Upper lobe of left lung (tissue), 6 donors: ENCODE measurements at regions not wholly inside any gene's neighbourhood (a gene's known extent, or its start where the extent isn't known, plus 50 kb on each side); places are given as distances from the start of the nearest gene placed in this dataset.

Experiments used
- ATAC-seq, 2 donors: fragments of 200-7000 bp; cut with Tn5 transposase; one replicate each; pipeline ENCODE4 v1.9.1; 2022; ENCODE audit warnings: mild to moderate bottlenecking in 2 of 2, moderate library complexity in 2 of 2; ENCODE audit not compliant: low FRiP score in 2 of 2
- DNase-seq, 2 donors: peaks; one replicate each; pipeline ENCODE4 v3.0.0-alpha.2; 2019 to 2020
- H3K27ac ChIP-seq, 4 donors: fragments of 200-600 bp; sonication (generic); one replicate each; pipeline ENCODE4 v1.5.1; 2016 to 2019
- H3K27me3 ChIP-seq, 4 donors: fragments of 200-600 bp; sonication (generic); one replicate each; pipeline ENCODE4 v1.5.1; 2017 to 2019
- H3K36me3 ChIP-seq, 4 donors: fragments of 200-600 bp; sonication (generic); one replicate each; pipeline ENCODE4 v1.5.1; 2016 to 2019
- H3K4me1 ChIP-seq, 4 donors: fragments of 200-600 bp; sonication (generic); one replicate each; pipeline ENCODE4 v1.5.1; 2018 to 2019
- H3K4me3 ChIP-seq, 4 donors: fragments of 200-600 bp; sonication (generic); one replicate each; pipeline ENCODE4 v1.5.1; 2017 to 2019; ENCODE audit warnings: mild to moderate bottlenecking in 2 of 4, moderate library complexity in 1 of 4
- H3K9me3 ChIP-seq, 4 donors: fragments of 200-600 bp; sonication (generic); one replicate each; pipeline ENCODE4 v1.5.1; 2018 to 2019
- CTCF ChIP-seq, 6 experiments: fragments of 450-650 bp in 4 of 6; fragments of 200-600 bp in 2 of 6; sonication (generic) in 2 of 6; IDR thresholded peaks; one replicate each; pipeline ENCODE4 v1.5.1; 2016 to 2019; ENCODE audit warnings: antibody characterized with exemption in 6 of 6
- EP300 ChIP-seq, 4 donors: sonication (generic); formaldehyde crosslinking; IDR thresholded peaks; one replicate each; pipeline ENCODE4 v1.5.1; 2017; ENCODE audit warnings: antibody characterized with exemption in 4 of 4, control low read depth in 2 of 4
- POLR2A ChIP-seq, 4 donors: fragments of 450-650 bp; IDR thresholded peaks; one replicate each; pipeline ENCODE4 v1.5.1; 2016 to 2017; ENCODE audit warnings: antibody characterized with exemption in 4 of 4, mild to moderate bottlenecking in 2 of 4
- POLR2AphosphoS5 ChIP-seq, 2 donors: sonication (generic); formaldehyde crosslinking; IDR thresholded peaks; one replicate each; pipeline ENCODE4 v1.5.1; 2017; ENCODE audit warnings: antibody characterized with exemption in 2 of 2
- WGBS, 2 donors: methylation state at CpG; one replicate each; pipeline ENCODE4 v1.1.5; 2017 to 2018; 5-methylcytosine and 5-hydroxymethylcytosine counted together
- donor health status: DM: no; HTN: no; CAD: no; lungs with moderate emphysema.
- donor health status: DM: no; HTN: yes; CAD: no; lungs with severe emphysema.

- H3K4me3 ChIP-seq: no peak overlapping the region
- WGBS, 2 donors: 55 to 63% methylated on average over 3 of the region's 3 CpGs
- H3K9me3 ChIP-seq: peaks cover 9 to 17% (median 11%) of the 10 kb centered on the region in 4 donors
- no peak for ATAC-seq
- no peaks in the 10 kb centered on the region for H3K27me3 ChIP-seq
- peaks cover 3 to 16% (median 7%) of the 10 kb centered on the region in 4 donors for H3K4me1 ChIP-seq
- no peaks in the 10 kb centered on the region for H3K36me3 ChIP-seq
- DNase-seq: peak in 1 of 2 donors; percentile 33
- no peak for TF ChIP-seq POLR2AphosphoS5 (IDR thresholded peaks at IDR 0.05)
- no peak for TF ChIP-seq CTCF (IDR thresholded peaks at IDR 0.05)
- TF ChIP-seq POLR2A (IDR thresholded peaks at IDR 0.05): no peak
- TF ChIP-seq EP300 (IDR thresholded peaks at IDR 0.05): no peak
- H3K27ac ChIP-seq: peak overlapping the region in 2 of 4 donors; percentile 69 to 76
Observed at GRCh38 chr13:48782429-48782840, 128.7 kb downstream of the CYSLTR2 start.

- Histone ChIP-seq H3K9me3 (peaks cover 9 to 17% (median 11%) of the 10 kb centered on the region in 4 donors), H3K27ac (peak overlapping the region; percentile 29 to 76 (median 60)), H3K36me3 (no peaks in the 10 kb centered on the region), H3K4me1 (peaks cover 3 to 16% (median 7%) of the 10 kb centered on the region in 4 donors), H3K4me3 (no peak overlapping the region), H3K27me3 (no peaks in the 10 kb centered on the region)
- ATAC-seq (peak; percentile 81 to 96), DNase-seq (peak in 1 of 2 donors; percentile 87)
- no peak for TF ChIP-seq CTCF (IDR thresholded peaks at IDR 0.05)
- peak; percentile 87 to 98 for TF ChIP-seq POLR2AphosphoS5 (IDR thresholded peaks at IDR 0.05)
- peak in 1 of 4 donors; percentile 28 for TF ChIP-seq POLR2A (IDR thresholded peaks at IDR 0.05)
- peak in 3 of 4 donors; percentile 79 to 99 (median 80) for TF ChIP-seq EP300 (IDR thresholded peaks at IDR 0.05)
- 28 to 34% methylated on average over 7 of the region's 7 CpGs for WGBS, 2 donors
Observed at GRCh38 chr13:48783181-48783630, 129.5 kb downstream of the CYSLTR2 start.

GRCh38 chr13:48783695-48784230, 130.0 kb downstream of the CYSLTR2 start:
- WGBS, 2 donors: 86 to 95% methylated on average over 4 of the region's 4 CpGs
- H3K9me3 ChIP-seq: peaks cover 9 to 17% (median 11%) of the 10 kb centered on the region in 4 donors
- no peaks in the 10 kb centered on the region for H3K36me3 ChIP-seq
- peak overlapping the region; percentile 29 to 69 (median 58) for H3K27ac ChIP-seq
- H3K4me1 ChIP-seq: peaks cover 3 to 16% (median 7%) of the 10 kb centered on the region in 4 donors
- DNase-seq (no peak), ATAC-seq (no peak)
- no peaks in the 10 kb centered on the region for H3K27me3 ChIP-seq
- no peak overlapping the region for H3K4me3 ChIP-seq
- TF ChIP-seq EP300 (IDR thresholded peaks at IDR 0.05): no peak
- no peak for TF ChIP-seq POLR2A (IDR thresholded peaks at IDR 0.05)
- no peak for TF ChIP-seq POLR2AphosphoS5 (IDR thresholded peaks at IDR 0.05)
- no peak for TF ChIP-seq CTCF (IDR thresholded peaks at IDR 0.05)

GRCh38 chr13:48784916-48785548, 131.3 kb downstream of the CYSLTR2 start:
- TF ChIP-seq CTCF (IDR thresholded peaks at IDR 0.05) (no peak), POLR2A (IDR thresholded peaks at IDR 0.05) (no peak), EP300 (IDR thresholded peaks at IDR 0.05) (no peak), POLR2AphosphoS5 (IDR thresholded peaks at IDR 0.05) (no peak)
- peaks cover 6 to 13% (median 11%) of the 10 kb centered on the region in 4 donors for H3K9me3 ChIP-seq
- no peak overlapping the region for H3K4me3 ChIP-seq
- H3K4me1 ChIP-seq: peaks cover 3 to 16% (median 7%) of the 10 kb centered on the region in 4 donors
- no peak overlapping the region for H3K27ac ChIP-seq
- ATAC-seq (no peak), DNase-seq (no peak)
- H3K27me3 ChIP-seq: no peaks in the 10 kb centered on the region
- WGBS, 2 donors: 93 to 96% methylated on average over 3 of the region's 3 CpGs
- no peaks in the 10 kb centered on the region for H3K36me3 ChIP-seq
